GM10266 (cell line): ENCODE measurements at regions not wholly inside any gene's neighbourhood (a gene's known extent, or its start where the extent isn't known, plus 50 kb on each side); places are given as distances from the start of the nearest gene placed in this dataset.

ENCODE experiments used
- DNase-seq: peaks from one replicate; pipeline ENCODE4 v3.0.0; 2012; ENCODE audit errors: extremely low spot score
- TF ChIP-seq, protein P1 (sequence below): IDR thresholded peaks from 2 replicates; pipeline ENCODE4 v1.5.1; 2012; ENCODE audit warnings: mild to moderate bottlenecking, low read depth; ENCODE audit not compliant: control insufficient read depth, insufficient read depth; ENCODE audit errors: missing control alignments

DNA sequence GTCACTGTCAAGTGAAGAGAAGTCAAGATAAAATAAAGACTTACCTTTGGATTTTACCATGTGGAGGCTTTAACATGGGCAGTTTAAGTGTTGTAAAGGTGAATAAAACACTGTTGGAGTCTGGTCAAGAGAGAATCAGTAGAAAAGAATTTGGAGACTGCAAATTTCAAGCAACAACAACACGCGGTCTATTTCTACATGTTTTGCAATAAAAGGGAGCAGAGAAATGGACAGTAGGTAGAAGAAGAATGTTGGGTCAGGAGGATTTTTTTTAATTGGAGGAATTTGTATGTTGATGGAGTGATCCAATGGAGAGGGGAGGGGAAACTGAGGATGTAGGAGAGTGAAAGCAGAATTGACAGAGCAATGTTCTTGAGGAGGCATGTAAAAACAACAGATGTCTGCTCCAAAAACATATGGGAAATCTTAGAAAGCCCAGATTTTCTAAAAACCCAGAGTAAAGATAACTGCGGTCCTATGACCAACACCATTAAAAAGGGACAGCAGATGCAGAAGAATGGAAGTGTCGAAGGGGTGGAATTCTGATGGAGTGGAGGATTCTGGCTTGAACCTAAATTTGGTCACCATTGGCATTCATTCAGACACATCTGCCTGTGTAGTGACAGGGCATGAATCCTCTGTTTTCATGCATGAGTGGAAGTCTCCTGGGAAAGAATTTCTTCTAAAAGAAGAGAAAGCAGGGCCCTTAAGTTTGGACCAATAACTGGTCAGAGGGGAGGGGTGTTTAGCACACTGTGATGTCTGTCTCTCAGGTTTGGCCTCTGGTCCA is 68.0 kb upstream of the OSBPL8 start:
- DNase-seq, result no peak
- TF ChIP-seq, protein P1, sequence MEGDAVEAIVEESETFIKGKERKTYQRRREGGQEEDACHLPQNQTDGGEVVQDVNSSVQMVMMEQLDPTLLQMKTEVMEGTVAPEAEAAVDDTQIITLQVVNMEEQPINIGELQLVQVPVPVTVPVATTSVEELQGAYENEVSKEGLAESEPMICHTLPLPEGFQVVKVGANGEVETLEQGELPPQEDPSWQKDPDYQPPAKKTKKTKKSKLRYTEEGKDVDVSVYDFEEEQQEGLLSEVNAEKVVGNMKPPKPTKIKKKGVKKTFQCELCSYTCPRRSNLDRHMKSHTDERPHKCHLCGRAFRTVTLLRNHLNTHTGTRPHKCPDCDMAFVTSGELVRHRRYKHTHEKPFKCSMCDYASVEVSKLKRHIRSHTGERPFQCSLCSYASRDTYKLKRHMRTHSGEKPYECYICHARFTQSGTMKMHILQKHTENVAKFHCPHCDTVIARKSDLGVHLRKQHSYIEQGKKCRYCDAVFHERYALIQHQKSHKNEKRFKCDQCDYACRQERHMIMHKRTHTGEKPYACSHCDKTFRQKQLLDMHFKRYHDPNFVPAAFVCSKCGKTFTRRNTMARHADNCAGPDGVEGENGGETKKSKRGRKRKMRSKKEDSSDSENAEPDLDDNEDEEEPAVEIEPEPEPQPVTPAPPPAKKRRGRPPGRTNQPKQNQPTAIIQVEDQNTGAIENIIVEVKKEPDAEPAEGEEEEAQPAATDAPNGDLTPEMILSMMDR, result no peak

DNA sequence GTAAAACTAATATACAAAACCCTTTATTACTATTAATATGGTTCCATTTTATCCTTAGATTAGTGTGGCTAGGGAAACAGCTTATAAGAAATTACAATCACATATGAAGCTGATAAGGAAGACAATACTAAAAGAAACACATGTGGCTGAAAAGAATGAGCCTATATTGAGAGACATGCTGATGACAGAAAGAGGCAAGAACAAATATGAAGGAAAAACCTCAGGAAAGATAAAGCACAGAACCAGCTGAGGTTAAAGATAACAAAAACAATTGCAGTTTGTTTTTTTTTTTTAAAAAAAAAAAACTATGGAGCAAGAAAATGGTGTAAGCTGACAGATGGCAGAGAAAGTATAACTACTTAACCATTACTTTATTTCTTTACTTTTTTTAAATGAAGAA is 69.2 kb upstream of the OSBPL8 start:
- TF ChIP-seq, protein P1, result no peak
- no peak for DNase-seq

DNA sequence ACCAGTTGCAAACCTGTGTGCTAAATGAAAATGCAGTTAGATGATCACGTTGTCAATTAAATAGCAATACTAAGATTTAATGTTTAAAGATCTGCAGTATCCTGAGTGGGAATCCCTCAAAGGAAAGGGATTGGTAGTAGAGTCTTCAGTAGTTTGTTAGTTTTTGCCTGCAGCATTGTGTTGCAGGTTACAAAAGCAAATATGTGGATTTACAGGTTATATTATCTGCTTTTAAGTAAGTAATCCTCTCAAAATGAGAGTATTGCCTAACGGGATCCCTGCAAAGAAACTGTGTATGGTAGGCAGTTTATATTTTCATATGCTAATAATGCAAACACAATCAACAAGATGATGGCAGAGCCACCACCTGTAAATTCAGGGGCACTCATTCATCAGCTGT is 72.2 kb upstream of the OSBPL8 start:
- TF ChIP-seq, protein P1, result no peak
- DNase-seq, result no peak

DNA sequence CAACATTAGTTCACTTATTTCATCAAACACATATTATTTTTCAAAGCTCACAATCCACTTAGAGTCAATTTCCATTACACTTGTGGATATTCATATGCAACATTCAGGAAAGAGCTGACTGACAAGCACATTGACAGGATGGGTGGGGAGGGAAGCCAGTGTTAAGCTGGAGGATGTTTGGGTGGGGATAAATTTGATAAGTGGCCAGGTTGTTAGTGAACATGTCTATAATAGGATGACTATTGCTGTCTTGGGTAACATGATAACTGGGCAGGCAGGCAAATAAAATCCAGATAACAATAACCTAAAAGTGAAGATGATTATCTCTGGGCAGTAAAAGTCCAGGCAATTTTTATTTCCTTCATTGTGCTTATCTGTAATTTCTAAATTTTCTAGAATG is 73.8 kb upstream of the OSBPL8 start:
- no peak for DNase-seq
- TF ChIP-seq, protein P1, result no peak

DNA sequence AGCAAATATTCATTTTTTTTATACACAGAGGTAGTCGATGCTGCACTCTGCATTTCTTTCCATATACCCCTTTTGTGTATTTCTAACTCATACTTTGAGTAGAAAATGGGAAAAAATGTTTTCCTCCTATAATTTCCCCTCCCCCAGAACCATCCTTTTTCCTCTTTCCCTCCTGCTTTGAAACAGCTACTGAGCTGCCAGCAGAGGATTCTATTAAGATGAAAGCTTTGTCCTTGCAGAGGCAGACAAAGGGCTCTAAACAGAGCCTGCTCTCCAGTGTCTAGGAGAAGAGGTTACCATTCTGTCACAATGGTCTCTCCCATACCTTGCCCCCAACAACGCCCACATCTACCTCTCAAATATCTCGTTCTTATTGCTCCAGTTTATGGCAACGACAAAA is 74.6 kb upstream of the OSBPL8 start:
- TF ChIP-seq, protein P1, result no peak
- no peak for DNase-seq

DNA sequence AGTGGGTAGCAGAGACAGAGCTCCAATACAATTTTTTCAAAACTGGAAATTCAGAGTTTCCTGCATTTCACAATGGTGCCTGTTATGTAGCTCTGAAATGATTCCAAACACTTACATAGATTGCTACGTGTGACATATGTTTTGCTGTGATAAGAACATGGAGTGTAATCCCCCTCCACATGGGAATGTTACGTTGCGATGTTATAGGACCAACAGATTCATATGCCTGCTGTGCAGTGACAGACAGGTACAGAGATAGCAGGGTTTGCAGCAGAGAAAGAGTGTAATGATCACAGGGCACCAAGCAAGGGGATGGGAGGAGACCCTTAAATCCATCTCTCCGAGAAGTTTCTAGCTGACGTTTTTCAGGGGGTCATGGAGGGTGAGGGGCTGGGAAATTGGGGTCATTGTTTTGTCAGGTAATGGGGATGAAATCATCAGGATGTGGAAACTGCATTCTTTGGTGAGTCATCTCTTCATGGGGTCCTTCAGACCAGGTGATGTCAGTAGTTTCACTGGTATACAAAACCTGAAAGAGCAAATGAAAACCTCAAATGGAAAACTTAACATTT is 76.6 kb upstream of the OSBPL8 start:
- no peak for DNase-seq
- TF ChIP-seq, protein P1, result no peak

DNA sequence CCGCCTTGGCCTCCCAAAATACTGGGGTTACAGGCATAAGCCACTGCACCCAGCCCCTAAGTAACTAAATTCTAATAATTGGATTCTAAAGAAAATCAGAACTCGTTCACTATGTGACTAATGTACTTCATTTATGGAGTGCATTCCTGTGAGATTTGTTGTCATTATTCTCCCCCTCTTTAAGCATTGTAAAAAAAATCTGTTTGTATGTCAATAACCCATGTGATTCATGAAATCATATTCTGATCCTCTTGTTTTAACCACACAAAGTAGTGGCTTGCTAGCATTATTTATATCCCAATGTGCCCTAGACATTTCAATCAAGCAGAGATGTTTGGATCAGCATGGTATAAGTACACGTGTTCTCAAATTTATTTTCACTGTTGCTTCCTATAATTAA is 78.2 kb upstream of the OSBPL8 start:
- TF ChIP-seq, protein P1, result no peak
- DNase-seq, result no peak
